ENCODE measurements at regions not wholly inside any gene's neighbourhood (a gene's known extent, or its start where the extent isn't known, plus 50 kb on each side); places are given as distances from the start of the nearest gene placed in this dataset.
"Not testable (repeated sequence)": the region's sequence is repeated elsewhere in the genome, so short reads cannot be mapped to it uniquely, and the experiment has no call there.

DNA sequence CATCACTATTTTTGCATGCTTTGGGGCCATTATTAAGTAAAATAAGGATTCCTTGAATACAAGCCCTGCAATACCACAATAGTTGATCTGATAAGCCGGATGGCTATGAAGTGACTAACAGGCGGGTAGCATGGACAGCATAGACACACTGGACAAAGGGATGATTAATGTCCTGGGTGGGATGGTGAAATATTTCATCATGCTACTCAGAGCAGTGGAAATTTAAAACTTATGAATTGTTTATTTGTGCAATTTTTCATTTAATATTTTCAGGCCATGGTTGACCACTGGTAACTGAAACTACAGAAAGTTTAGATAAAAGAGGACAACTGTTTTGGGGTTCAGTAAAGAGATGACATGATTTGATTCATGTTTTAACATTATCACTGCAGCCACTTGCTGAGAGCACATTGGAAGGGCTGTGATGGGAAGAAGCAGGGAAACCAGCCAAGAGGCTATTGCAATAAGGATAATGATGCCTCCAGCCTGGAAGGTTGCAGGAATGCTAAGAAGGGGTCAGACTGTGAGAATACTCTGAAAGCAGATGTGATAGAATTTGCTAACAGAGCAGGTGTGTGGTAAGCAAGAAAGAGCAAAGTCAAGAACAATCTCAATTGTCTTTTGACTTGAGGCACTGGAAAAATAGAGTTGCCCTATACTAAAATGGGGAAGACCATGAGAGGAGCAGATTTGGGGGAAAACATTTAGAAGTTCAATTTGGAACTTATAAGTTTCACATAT, 62.5 kb upstream of the TNFSF4 start:
- peak; percentile 86 for DNase-seq (ENCODE audit: low read depth, low spot score)
- in situ Hi-C loops (cut with HindIII; ENCODE audit: low sequenced_read_pairs), result no loop called here
- H3K4me3 ChIP-seq (ENCODE audit: low read depth, low read length), result no peak overlapping the region
- TF ChIP-seq CTCF (IDR thresholded peaks at IDR 0.05; ENCODE audit: low read depth, low read length), result no peak

DNA sequence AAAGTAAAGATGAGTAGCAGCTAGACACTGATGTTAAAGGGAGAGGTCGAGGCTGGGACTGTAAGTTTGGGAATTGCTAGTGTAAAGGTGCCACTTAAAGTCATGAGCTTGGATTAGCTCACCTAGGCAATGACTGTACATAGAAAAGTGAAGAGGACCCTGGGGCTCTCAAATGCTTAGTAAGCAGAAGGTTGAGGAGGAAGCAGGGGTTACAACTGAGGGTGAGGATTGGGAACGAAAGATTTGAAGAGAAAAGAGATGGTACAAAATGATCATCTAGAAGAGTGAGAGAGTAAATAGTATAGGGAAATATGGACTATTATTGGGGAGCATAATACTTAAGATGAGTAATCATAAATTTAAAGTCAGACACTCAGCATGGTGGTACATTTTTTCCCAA, 63.1 kb upstream of the TNFSF4 start:
- in situ Hi-C loops (cut with HindIII; ENCODE audit: low sequenced_read_pairs), result no loop called here
- no peak for DNase-seq (ENCODE audit: low read depth, low spot score)
- TF ChIP-seq CTCF (IDR thresholded peaks at IDR 0.05; ENCODE audit: low read depth, low read length), result no peak
- H3K4me3 ChIP-seq (ENCODE audit: low read depth, low read length), result no peak overlapping the region

GRCh38 chr1:173271021-173271420, 63.9 kb upstream of the TNFSF4 start:
- DNase-seq (ENCODE audit: low read depth, low spot score); in situ Hi-C loops (cut with HindIII; ENCODE audit: low sequenced_read_pairs); H3K4me3 ChIP-seq (ENCODE audit: low read depth, low read length): not testable (repeated sequence)

DNA sequence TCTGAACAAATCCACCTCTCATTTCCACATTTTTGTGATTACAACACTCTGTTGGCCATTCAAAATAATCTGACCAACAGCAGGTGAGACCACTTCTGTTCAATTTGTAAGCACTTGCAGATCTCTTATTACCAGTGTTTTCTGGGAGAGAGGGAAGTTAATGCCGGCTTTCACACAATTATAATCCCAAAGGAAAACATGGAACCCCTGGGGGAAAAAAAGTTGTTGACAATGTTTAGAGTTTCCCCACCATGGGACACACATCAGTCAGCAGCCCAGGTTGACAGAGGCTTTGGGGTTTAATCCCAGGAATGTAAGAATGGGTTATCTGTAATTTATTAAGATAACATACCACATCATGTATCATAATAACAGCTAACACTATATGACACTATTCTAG, 68.4 kb upstream of the TNFSF4 start:
- in situ Hi-C loops (cut with HindIII; ENCODE audit: low sequenced_read_pairs), result no loop called here
- H3K4me3 ChIP-seq (ENCODE audit: low read depth, low read length), result no peak overlapping the region
- no peak for TF ChIP-seq CTCF (IDR thresholded peaks at IDR 0.05; ENCODE audit: low read depth, low read length)
- DNase-seq (ENCODE audit: low read depth, low spot score), result no peak

GRCh38 chr1:173276922-173277800, 70.0 kb upstream of the TNFSF4 start:
- DNase-seq (ENCODE audit: low read depth, low spot score), result no peak
- H3K4me3 ChIP-seq (ENCODE audit: low read depth, low read length), result no peak overlapping the region
- no peak for TF ChIP-seq CTCF (IDR thresholded peaks at IDR 0.05; ENCODE audit: low read depth, low read length)
- in situ Hi-C loops (cut with HindIII; ENCODE audit: low sequenced_read_pairs), result no loop called here

GRCh38 chr1:173280899-173281660, 73.9 kb upstream of the TNFSF4 start:
- no peak overlapping the region for H3K4me3 ChIP-seq (ENCODE audit: low read depth, low read length)
- in situ Hi-C loops (cut with HindIII; ENCODE audit: low sequenced_read_pairs), result no loop called here
- TF ChIP-seq CTCF (IDR thresholded peaks at IDR 0.05; ENCODE audit: low read depth, low read length), result no peak
- no peak for DNase-seq (ENCODE audit: low read depth, low spot score)
